ENCODE measurements at regions not wholly inside any gene's neighbourhood (a gene's known extent, or its start where the extent isn't known, plus 50 kb on each side); places are given as distances from the start of the nearest gene placed in this dataset.

DNA sequence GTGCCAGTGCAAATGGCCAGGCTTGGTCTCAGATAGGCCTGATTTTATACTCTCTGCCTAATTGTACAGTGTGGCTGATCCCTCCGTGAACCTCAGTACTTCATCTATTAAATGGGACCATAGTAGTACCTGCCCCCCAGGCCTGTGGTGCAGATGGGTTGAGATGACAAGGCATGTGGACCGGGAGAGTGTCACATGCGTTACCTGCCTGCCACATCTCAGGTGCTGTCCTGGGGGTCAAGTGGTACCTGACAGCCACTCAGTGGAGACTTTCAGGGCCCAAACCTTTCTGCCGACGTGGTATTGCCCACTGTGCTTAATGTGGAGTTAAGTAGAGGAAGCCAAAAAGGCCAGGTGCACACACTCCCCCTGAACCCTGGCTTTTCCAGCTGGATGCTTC is 197.3 kb downstream of the FOXD2 start:
- H3K4me1 ChIP-seq (replicated peaks) = no peaks in the 10 kb centered on the region
- H3K27me3 ChIP-seq (replicated peaks) = no peaks in the 10 kb centered on the region
- no peak overlapping the region for H3K4me3 ChIP-seq
- no peak overlapping the region for H3K27ac ChIP-seq
- H3K9me3 ChIP-seq (replicated peaks) = no peaks in the 10 kb centered on the region
- no peaks in the 10 kb centered on the region for H3K36me3 ChIP-seq
- no peak for DNase-seq (ENCODE audit: low read depth in 1 of 2, low spot score in 2 of 2)

DNA sequence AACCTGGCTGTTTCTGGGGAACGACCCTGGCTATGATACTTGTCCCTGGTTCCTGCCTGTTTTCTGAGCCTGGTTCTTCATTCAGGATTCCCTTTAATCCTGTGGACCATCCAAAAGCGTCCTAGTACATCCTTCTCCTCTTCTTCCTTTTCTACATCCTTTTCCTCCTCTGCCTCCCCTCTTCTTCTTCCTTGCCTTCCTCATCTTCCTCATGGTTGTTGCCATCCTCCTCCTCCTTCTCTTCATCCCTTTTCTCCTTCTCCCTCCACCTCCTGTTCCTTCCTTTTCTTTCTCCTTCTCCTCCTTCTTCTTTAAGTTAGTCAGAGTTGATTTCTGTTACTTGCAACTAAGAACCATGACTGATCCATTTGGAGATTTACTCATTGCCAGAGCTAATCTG is 197.8 kb downstream of the FOXD2 start:
- Histone ChIP-seq H3K4me3 (no peak overlapping the region), H3K36me3 (no peaks in the 10 kb centered on the region), H3K27ac (no peak overlapping the region), H3K9me3 (replicated peaks) (no peaks in the 10 kb centered on the region), H3K4me1 (replicated peaks) (no peaks in the 10 kb centered on the region), H3K27me3 (replicated peaks) (no peaks in the 10 kb centered on the region)
- DNase-seq (ENCODE audit: low read depth in 1 of 2, low spot score in 2 of 2) = no peak

DNA sequence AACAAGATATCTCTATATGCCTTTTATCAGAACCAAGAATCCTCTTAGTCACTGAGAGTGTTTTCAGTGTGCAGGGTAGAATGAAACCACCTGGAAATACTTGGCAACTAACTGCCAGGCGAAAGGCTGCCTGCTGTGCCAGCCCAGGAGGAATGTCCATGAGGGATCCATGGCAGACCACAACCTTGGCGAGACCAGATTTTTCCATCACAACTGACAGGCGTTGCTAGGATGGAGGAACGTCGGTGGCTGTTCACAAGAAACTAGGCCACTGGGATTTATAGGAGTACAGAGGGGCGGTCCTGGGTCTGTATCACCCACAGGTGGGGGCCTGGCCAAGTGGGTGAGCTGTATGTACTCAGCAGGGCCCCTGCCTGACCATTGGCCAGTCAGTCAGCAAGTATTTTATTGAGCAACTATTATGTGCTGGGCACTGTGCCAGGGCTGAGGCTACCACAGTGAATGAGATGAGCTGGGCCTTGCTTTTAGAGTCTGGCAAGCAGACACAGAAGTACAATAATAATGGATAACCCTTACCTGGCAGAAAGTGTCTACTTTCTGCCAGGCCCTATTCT is 199.4 kb downstream of the FOXD2 start:
- H3K27me3 ChIP-seq (replicated peaks) = no peaks in the 10 kb centered on the region
- no peaks in the 10 kb centered on the region for H3K36me3 ChIP-seq
- no peak for DNase-seq (ENCODE audit: low read depth in 1 of 2, low spot score in 2 of 2)
- no peaks in the 10 kb centered on the region for H3K4me1 ChIP-seq (replicated peaks)
- H3K27ac ChIP-seq = no peak overlapping the region
- H3K4me3 ChIP-seq = no peak overlapping the region
- no peaks in the 10 kb centered on the region for H3K9me3 ChIP-seq (replicated peaks)

DNA sequence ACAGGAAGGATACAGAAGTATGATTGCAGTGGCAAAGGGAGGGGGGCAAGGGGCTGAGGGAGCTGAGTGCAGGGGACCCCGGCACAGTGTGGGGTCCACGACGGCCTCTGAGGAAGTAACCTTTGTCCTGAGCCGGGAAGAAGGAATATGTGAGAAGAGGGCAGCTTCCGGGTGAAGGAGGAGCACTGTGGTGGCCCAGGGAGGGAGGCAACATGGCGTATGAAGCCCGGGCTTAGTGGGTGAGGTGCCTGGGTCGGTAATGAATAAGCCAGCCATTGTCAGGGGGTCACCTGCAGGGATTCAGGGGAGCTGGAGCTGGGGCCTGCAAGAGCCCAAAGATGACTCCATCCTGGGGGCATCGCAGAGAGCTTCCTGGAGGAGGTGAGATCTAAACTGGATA is 200.4 kb downstream of the FOXD2 start:
- no peaks in the 10 kb centered on the region for H3K9me3 ChIP-seq (replicated peaks)
- DNase-seq (ENCODE audit: low read depth in 1 of 2, low spot score in 2 of 2) = no peak
- no peak overlapping the region for H3K4me3 ChIP-seq
- H3K27me3 ChIP-seq (replicated peaks) = no peaks in the 10 kb centered on the region
- no peaks in the 10 kb centered on the region for H3K36me3 ChIP-seq
- H3K4me1 ChIP-seq (replicated peaks) = no peaks in the 10 kb centered on the region
- no peak overlapping the region for H3K27ac ChIP-seq

DNA sequence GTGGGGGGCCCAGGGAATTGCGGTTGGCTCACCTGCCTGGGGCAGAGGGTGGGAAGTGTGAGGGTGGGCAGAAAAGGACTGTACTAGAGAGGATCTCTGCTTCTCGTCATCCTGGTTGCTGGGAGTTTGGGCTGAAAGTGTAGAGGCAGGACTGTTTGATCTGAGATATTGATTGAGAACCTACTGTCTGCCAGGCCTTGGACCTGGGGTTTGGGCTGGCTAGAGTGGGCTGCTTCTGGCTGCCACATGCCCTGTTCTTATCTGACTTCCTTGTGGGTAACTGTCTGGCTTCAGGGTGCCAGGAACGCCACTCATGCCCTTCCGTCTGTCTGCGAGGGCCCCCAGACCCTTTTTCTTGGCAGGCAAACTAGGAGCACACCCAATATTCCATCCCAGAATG is 200.9 kb downstream of the FOXD2 start:
- Histone ChIP-seq H3K4me3 (no peak overlapping the region), H3K4me1 (replicated peaks) (no peaks in the 10 kb centered on the region), H3K9me3 (replicated peaks) (no peaks in the 10 kb centered on the region), H3K27me3 (replicated peaks) (no peaks in the 10 kb centered on the region), H3K36me3 (no peaks in the 10 kb centered on the region), H3K27ac (no peak overlapping the region)
- no peak for DNase-seq (ENCODE audit: low read depth in 1 of 2, low spot score in 2 of 2)

DNA sequence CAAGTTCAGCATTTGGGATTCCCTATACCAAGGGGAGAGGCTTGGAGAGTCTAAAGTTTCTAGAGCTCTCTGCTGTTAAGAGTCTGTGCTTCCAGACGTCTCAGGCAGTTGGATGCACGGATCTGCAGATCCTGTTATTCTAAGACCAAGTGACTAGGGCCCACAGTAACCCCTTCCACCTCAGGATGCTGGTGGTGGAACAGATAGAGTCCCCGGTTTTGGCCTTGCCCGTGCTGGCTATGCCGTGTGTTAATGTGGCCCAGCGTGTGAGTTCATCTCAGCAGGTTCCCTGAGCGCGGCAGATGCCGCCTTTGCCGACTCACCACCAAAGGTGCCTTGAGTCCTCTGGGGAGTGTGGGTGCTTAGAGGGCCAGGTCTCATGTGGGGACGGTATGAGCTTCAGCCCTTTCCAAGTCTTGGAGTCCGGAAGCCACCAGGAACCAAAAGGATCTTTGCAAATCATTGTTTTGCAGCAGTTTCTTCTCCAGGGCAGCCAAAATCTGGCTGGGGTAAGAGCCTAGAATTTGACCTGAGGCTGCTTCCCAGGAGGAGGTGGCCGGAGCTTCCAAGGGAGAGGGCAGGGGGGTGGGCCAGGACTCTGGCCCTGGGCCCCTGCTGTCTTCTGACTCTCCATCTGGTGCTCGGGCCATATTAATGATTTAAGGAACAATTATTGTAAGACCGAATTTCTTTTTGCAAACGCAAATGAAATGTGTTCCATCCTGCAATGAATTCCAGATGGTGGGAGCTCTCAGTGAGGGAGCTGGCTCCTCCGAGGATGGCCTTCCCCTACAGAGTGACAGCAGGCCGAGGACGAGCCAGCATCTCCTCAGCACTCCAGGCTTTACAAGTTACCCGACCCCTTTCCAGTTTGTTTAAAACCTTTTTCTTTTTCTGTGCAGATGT is 205.7 kb downstream of the FOXD2 start:
- no peak overlapping the region for H3K27ac ChIP-seq
- no peak overlapping the region for H3K4me3 ChIP-seq
- H3K4me1 ChIP-seq (replicated peaks) = no peaks in the 10 kb centered on the region
- no peaks in the 10 kb centered on the region for H3K27me3 ChIP-seq (replicated peaks)
- H3K36me3 ChIP-seq = no peaks in the 10 kb centered on the region
- no peak for DNase-seq (ENCODE audit: low read depth in 1 of 2, low spot score in 2 of 2)
- no peaks in the 10 kb centered on the region for H3K9me3 ChIP-seq (replicated peaks)

DNA sequence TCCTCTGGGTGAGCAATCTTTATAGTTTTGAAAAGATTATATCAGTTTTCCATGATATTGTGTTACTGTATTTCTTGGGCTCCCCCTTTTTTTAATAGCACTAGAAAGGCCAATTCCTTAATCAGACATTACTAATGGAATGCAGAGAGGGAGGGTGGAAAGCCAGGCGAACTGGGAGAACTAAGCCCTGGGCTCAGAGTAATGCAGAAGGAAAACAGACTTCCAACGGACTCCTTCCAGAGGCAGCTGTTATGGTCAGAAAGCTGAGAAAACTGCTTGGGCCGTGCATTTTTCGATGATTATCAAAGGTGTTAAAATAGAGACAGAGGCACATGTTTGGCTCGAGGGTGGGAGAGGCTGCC is 206.3 kb downstream of the FOXD2 start:
- no peaks in the 10 kb centered on the region for H3K9me3 ChIP-seq (replicated peaks)
- H3K4me3 ChIP-seq = no peak overlapping the region
- no peak for DNase-seq (ENCODE audit: low read depth in 1 of 2, low spot score in 2 of 2)
- no peak overlapping the region for H3K27ac ChIP-seq
- no peaks in the 10 kb centered on the region for H3K4me1 ChIP-seq (replicated peaks)
- H3K36me3 ChIP-seq = no peaks in the 10 kb centered on the region
- no peaks in the 10 kb centered on the region for H3K27me3 ChIP-seq (replicated peaks)

DNA sequence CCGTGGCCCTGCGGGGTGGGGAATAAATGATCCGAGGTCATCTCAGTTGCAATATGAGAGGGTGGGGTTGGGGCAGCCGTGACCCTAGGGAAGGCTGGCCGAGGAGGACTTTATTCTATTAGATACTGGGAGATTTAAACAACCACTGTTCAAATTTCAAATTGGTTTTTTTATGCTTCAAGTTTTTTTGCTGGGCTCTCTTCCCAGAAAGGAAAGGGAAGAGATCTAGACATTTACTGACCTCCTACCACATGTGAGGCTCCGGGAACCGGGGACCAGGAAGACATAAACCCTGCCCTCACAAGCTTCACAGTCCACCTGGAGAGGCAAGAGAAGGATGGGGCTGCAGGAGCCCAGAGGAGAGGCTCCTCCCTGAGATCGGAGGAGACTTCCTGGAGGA is 207.3 kb downstream of the FOXD2 start:
- DNase-seq (ENCODE audit: low read depth in 1 of 2, low spot score in 2 of 2) = no peak

DNA sequence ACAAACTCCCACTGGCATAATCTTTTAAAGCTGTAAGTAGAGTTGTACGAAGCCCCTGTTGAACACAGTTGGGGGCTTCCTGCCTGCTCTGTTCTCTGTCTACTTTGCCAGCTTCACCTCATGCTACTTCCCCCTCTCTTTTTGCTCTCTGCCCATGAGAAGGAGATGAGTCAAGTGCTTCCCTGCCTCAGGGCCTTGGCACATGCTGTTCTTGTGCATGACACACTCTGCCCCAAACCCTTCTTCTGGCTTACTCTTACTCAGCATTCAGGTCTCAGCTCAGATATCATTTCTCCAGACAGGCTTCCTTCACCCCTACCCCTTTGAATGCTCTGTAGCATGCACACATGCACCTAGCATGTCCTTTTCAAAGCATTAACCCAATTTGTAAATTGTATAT is 208.8 kb downstream of the FOXD2 start:
- Histone ChIP-seq H3K4me1 (replicated peaks) (peaks cover 20% of the 10 kb centered on the region), H3K9me3 (replicated peaks) (no peaks in the 10 kb centered on the region)

More for the DNA sequence above, 207.3 kb downstream of the FOXD2 start:
- no peaks in the 10 kb centered on the region for H3K9me3 ChIP-seq (replicated peaks)
- no peaks in the 10 kb centered on the region for H3K27me3 ChIP-seq (replicated peaks)
- H3K4me3 ChIP-seq = no peak overlapping the region
- peaks cover 7% of the 10 kb centered on the region for H3K4me1 ChIP-seq (replicated peaks)
- H3K36me3 ChIP-seq = no peaks in the 10 kb centered on the region
- no peak overlapping the region for H3K27ac ChIP-seq

DNA sequence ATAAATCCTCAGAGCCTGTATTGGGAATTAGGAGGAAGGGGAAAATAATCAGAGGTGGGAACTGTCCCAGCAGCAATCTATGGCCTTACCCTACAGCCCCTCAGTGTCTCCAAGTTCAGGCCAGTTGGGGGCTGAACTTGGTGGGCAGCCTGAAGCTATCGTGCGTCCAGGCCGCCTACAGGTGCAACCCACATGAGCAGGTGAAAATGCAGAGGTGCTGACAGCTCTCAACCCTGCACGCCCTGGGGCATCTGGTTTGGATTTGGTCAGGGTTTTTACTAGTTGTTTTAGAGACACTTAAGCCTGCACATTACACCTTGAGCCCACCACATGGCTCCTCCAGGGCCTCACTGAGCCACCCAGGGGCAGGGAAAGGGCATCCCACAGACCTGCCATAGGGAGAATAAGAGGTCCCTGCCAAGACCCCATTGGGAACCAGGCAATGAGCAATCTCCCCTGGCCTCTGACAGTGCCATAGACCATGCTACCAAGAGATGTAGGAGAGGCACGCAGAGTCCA is 209.5 kb downstream of the FOXD2 start:
- H3K27ac ChIP-seq = no peak overlapping the region
- no peak for DNase-seq (ENCODE audit: low read depth in 1 of 2, low spot score in 2 of 2)
- H3K4me1 ChIP-seq (replicated peaks) = peaks cover 27% of the 10 kb centered on the region
- H3K4me3 ChIP-seq = no peak overlapping the region
- no peaks in the 10 kb centered on the region for H3K36me3 ChIP-seq
- no peaks in the 10 kb centered on the region for H3K9me3 ChIP-seq (replicated peaks)
- no peaks in the 10 kb centered on the region for H3K27me3 ChIP-seq (replicated peaks)

More for the DNA sequence above, 208.8 kb downstream of the FOXD2 start:
- Histone ChIP-seq H3K36me3 (no peaks in the 10 kb centered on the region), H3K27ac (no peak overlapping the region), H3K27me3 (replicated peaks) (no peaks in the 10 kb centered on the region), H3K4me3 (no peak overlapping the region)
- no peak for DNase-seq (ENCODE audit: low read depth in 1 of 2, low spot score in 2 of 2)

DNA sequence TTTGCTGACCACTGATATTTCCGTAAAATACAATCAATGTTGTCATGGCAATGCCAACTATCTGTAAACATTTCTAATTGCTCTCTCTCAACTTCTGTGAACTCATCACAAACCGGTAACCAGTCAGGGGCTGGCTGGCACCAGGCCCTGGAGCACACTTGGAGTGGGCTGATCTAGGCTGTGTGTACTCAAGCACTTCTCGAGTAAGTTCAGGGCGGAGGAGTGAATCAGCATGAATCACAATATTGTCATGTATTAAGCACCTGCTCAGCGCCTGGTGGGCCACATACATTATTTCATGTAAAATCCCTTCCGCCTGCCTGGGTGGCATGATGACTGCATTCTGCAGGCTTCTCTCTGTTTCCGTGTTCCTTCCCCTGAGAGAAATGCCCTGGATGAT is 212.4 kb downstream of the FOXD2 start:
- peak; percentile 98 for DNase-seq (ENCODE audit: low read depth in 1 of 2, low spot score in 2 of 2)
- Histone ChIP-seq H3K4me1 (replicated peaks) (peaks cover 30% of the 10 kb centered on the region), H3K9me3 (replicated peaks) (no peaks in the 10 kb centered on the region), H3K27ac (peak overlapping the region; percentile 83), H3K36me3 (no peaks in the 10 kb centered on the region), H3K27me3 (replicated peaks) (no peaks in the 10 kb centered on the region), H3K4me3 (no peak overlapping the region)

DNA sequence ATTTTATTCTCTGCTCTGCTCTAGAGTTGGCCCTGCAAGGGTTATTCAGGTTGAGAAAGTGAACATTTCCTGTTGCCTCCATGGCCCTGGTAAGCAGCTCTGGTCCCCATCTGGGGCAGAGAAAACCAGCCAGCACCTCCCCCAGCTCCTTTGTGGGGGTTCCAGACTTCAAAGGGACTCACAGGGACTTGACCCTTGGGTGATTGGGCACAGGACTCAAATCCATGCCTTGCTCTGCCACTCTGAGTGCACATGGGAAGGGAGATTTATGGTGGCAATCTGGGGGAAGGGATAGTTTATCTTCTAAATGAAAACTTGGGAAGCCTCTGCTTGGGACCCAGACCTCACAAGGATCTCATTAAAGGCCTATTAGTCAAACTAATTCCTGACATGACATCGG is 212.8 kb downstream of the FOXD2 start:
- DNase-seq (ENCODE audit: low read depth in 1 of 2, low spot score in 2 of 2) = no peak
- no peaks in the 10 kb centered on the region for H3K9me3 ChIP-seq (replicated peaks)
- peaks cover 30% of the 10 kb centered on the region for H3K4me1 ChIP-seq (replicated peaks)
- H3K27me3 ChIP-seq (replicated peaks) = no peaks in the 10 kb centered on the region
- H3K27ac ChIP-seq = peak overlapping the region; percentile 75
- H3K36me3 ChIP-seq = no peaks in the 10 kb centered on the region
- H3K4me3 ChIP-seq = no peak overlapping the region

DNA sequence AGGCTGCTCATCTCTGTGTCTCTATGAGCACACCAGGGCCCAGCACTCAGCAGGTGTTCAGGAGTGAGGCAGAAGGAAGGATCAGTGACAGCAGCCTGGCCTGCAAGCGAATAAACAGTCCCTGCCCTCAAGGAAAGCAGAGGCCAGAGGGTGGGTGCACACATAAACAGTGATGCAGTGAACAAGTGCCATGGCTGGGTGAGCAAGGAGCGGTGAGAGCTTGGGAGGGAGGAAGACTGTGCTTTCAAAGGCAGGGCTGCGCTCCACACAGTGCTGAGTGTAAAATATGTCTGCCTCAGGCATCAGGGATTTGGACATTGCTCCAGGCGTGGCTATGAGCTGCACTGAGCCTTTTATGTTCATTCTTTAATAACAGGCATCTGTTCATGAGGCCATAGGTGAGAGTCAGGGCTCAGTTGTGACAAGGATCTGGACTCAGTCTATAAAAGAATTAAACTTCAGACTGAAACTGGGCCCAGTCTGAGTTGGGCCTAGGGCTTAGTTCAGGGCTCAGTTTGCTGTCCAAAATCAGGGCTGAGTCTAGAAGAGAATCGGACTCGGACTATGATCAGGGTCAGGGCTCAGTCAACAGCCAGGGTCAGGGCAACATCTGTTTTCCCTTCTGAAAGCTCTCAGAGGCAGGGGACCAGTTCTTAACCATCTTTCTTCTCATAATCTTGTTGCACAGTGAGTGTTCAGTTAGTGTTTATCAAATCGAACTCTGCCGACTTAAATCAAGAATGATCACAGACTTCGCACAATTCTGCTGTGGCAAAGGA is 213.7 kb downstream of the FOXD2 start:
- H3K9me3 ChIP-seq (replicated peaks) = no peaks in the 10 kb centered on the region
- no peaks in the 10 kb centered on the region for H3K27me3 ChIP-seq (replicated peaks)
- no peak overlapping the region for H3K4me3 ChIP-seq
- H3K4me1 ChIP-seq (replicated peaks) = peaks cover 34% of the 10 kb centered on the region
- H3K36me3 ChIP-seq = no peaks in the 10 kb centered on the region
- DNase-seq (ENCODE audit: low read depth in 1 of 2, low spot score in 2 of 2) = peak in 1 of 2 experiments; percentile 40
- H3K27ac ChIP-seq = peak overlapping the region; percentile 75
